Neuron (in vitro differentiated cells): ENCODE measurements at regions not wholly inside any gene's neighbourhood (a gene's known extent, or its start where the extent isn't known, plus 50 kb on each side); places are given as distances from the start of the nearest gene placed in this dataset.
"Not testable (repeated sequence)": the region's sequence is repeated elsewhere in the genome, so short reads cannot be mapped to it uniquely, and the experiment has no call there.

Experiments used
- H2AFZ ChIP-seq: one replicate; pipeline ENCODE4 v1.6.1; 2013; ENCODE audit warnings: low read depth, mild to moderate bottlenecking, inconsistent platforms, low read length, moderate library complexity
- H3K27me3 ChIP-seq: one replicate; pipeline ENCODE4 v1.6.1; 2013; ENCODE audit warnings: low read length; ENCODE audit not compliant: insufficient read depth
- H3K36me3 ChIP-seq: one replicate; pipeline ENCODE4 v1.6.1; 2013; ENCODE audit warnings: low read length; ENCODE audit not compliant: insufficient read depth
- H3K4me1 ChIP-seq: one replicate; pipeline ENCODE4 v1.6.1; 2013; ENCODE audit warnings: low read length; ENCODE audit not compliant: insufficient read depth
- H3K4me3 ChIP-seq: 2 replicates; pipeline ENCODE4 v1.5.1; 2013; ENCODE audit warnings: mild to moderate bottlenecking, low read length, moderate library complexity
- H3K9me3 ChIP-seq: one replicate; pipeline ENCODE4 v1.6.1; 2013; ENCODE audit warnings: low read length

DNA sequence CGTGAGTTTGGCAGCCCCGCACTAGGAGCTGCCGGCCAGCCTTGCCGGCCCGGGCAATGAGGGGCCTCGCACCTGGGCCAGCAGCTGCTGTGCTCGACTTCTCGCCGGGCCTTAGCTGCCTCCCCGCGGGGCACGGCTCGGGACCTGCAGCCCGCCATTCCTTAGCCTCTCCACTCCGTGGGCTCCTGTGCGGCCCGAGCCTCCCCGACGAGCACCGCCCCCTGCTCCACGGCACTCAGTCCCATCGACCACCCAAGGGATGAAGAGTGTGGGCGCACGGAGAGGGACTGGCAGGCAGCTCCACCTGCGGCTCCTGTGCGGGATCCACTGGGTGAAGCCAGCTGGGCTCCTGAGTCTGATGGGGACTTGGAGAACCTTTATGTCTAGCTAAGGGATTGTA, 51.4 kb upstream of the CLEC6A start:
- not testable (repeated sequence) for H3K36me3 ChIP-seq, H2AFZ ChIP-seq, H3K4me1 ChIP-seq, H3K27me3 ChIP-seq, H3K4me3 ChIP-seq, H3K9me3 ChIP-seq
